ENCODE measurements at regions not wholly inside any gene's neighbourhood (a gene's known extent, or its start where the extent isn't known, plus 50 kb on each side); places are given as distances from the start of the nearest gene placed in this dataset.

DNA sequence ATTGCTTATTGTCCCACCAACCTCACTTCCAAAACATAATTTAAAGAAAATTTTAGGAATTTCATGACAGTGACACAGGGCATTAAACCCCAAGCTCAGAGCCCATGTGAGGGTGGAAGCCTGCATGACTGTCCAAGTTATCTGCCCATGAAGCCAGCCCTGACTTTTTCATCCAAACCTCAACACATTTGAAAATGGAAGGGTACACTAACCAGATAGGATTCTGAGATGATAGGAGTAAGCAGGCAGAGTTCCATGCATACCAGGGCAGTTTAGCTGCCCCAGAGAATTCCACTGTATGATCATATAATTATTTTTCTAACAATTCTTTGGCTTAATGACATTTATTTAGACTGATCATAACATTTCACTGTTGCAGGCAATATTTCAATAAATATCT is 986.0 kb downstream of the TTLL7 start:
- Mint-ChIP-seq H3K4me3 (ENCODE audit: unreplicated experiment) (no peak overlapping the region), H3K4me1 (ENCODE audit: unreplicated experiment) (no peaks in the 10 kb centered on the region), H3K27me3 (ENCODE audit: unreplicated experiment) (peaks cover 3% of the 10 kb centered on the region), H3K27ac (ENCODE audit: unreplicated experiment) (no peak overlapping the region), H3K36me3 (ENCODE audit: unreplicated experiment) (no peaks in the 10 kb centered on the region), H3K9me3 (ENCODE audit: unreplicated experiment) (peaks cover 4% of the 10 kb centered on the region)
- no peak for TF ChIP-seq CTCF (IDR thresholded peaks at IDR 0.05)
- no peak for DNase-seq (ENCODE audit: extremely low spot score, unreplicated experiment)

GRCh38 chr1:83011265-83011664 is 987.7 kb downstream of the TTLL7 start:
- no peak for TF ChIP-seq CTCF (IDR thresholded peaks at IDR 0.05)
- H3K4me1 Mint-ChIP-seq (ENCODE audit: unreplicated experiment) = no peaks in the 10 kb centered on the region
- no peaks in the 10 kb centered on the region for H3K36me3 Mint-ChIP-seq (ENCODE audit: unreplicated experiment)
- peaks cover 3% of the 10 kb centered on the region for H3K27me3 Mint-ChIP-seq (ENCODE audit: unreplicated experiment)
- no peak overlapping the region for H3K4me3 Mint-ChIP-seq (ENCODE audit: unreplicated experiment)
- H3K9me3 Mint-ChIP-seq (ENCODE audit: unreplicated experiment) = peaks cover 4% of the 10 kb centered on the region
- DNase-seq (ENCODE audit: extremely low spot score, unreplicated experiment) = no peak
- H3K27ac Mint-ChIP-seq (ENCODE audit: unreplicated experiment) = no peak overlapping the region

DNA sequence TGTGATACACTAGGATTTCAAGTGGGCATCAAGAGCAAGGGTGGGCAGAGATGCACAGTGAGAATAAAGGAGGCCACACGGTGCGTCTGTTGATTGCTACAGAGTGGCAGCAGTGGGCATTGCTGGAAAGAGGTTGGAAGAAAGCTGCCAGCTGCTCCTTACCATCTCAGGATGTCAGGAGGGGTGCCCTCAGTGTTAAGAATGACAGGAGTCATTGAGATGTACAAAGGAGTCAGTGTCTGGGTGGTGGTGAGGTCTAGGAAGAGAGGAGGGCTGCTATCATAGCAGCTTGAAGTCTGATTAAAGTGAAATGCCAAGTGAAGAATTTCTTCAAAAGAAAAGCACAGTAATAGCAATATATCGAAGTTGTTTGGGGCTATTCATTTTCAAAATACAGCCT is 992.7 kb downstream of the TTLL7 start:
- peaks cover 4% of the 10 kb centered on the region for H3K9me3 Mint-ChIP-seq (ENCODE audit: unreplicated experiment)

DNA sequence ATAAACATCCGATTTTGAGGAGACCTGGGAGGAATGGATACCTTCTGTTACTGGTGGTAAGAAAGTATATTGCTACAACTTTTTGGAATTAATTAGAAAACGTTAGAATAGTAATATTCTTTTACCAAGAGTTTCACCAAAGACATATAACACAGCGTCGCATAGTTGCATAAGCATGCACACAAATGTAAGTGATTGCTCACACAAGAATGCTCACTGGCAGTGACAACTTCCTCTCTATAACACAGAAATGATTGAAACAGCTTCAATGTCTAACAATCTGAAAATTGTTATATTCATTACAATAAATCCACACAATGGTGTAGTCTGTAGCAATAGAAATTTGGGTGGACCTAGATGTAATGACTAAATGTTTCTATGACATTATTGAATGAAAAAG is 998.6 kb downstream of the TTLL7 start:
- no peaks in the 10 kb centered on the region for H3K27me3 Mint-ChIP-seq (ENCODE audit: unreplicated experiment)
- H3K36me3 Mint-ChIP-seq (ENCODE audit: unreplicated experiment) = no peaks in the 10 kb centered on the region
- no peak overlapping the region for H3K27ac Mint-ChIP-seq (ENCODE audit: unreplicated experiment)
- TF ChIP-seq CTCF (IDR thresholded peaks at IDR 0.05) = no peak
- no peaks in the 10 kb centered on the region for H3K4me1 Mint-ChIP-seq (ENCODE audit: unreplicated experiment)
- DNase-seq (ENCODE audit: extremely low spot score, unreplicated experiment) = no peak
- no peaks in the 10 kb centered on the region for H3K9me3 Mint-ChIP-seq (ENCODE audit: unreplicated experiment)
- H3K4me3 Mint-ChIP-seq (ENCODE audit: unreplicated experiment) = no peak overlapping the region

More for the DNA sequence above, 992.7 kb downstream of the TTLL7 start:
- H3K4me3 Mint-ChIP-seq (ENCODE audit: unreplicated experiment) = no peak overlapping the region
- no peaks in the 10 kb centered on the region for H3K36me3 Mint-ChIP-seq (ENCODE audit: unreplicated experiment)
- H3K4me1 Mint-ChIP-seq (ENCODE audit: unreplicated experiment) = no peaks in the 10 kb centered on the region
- no peak overlapping the region for H3K27ac Mint-ChIP-seq (ENCODE audit: unreplicated experiment)
- no peak for DNase-seq (ENCODE audit: extremely low spot score, unreplicated experiment)
- no peaks in the 10 kb centered on the region for H3K27me3 Mint-ChIP-seq (ENCODE audit: unreplicated experiment)
- no peak for TF ChIP-seq CTCF (IDR thresholded peaks at IDR 0.05)

GRCh38 chr1:82995951-82996350 is 1003.0 kb downstream of the TTLL7 start:
- Mint-ChIP-seq H3K27ac (ENCODE audit: unreplicated experiment) (no peak overlapping the region), H3K4me3 (ENCODE audit: unreplicated experiment) (no peak overlapping the region), H3K36me3 (ENCODE audit: unreplicated experiment) (no peaks in the 10 kb centered on the region), H3K9me3 (ENCODE audit: unreplicated experiment) (peaks cover 6% of the 10 kb centered on the region), H3K4me1 (ENCODE audit: unreplicated experiment) (peaks cover 2% of the 10 kb centered on the region), H3K27me3 (ENCODE audit: unreplicated experiment) (no peaks in the 10 kb centered on the region)
- DNase-seq (ENCODE audit: extremely low spot score, unreplicated experiment) = no peak
- TF ChIP-seq CTCF (IDR thresholded peaks at IDR 0.05) = no peak

All from osteocyte (in vitro differentiated cells).